Nephron (organoid): ENCODE measurements at regions not wholly inside any gene's neighbourhood (a gene's known extent, or its start where the extent isn't known, plus 50 kb on each side); places are given as distances from the start of the nearest gene placed in this dataset.

Experiments used
- H3K27ac Mint-ChIP-seq, 3 experiments: 2 replicates each; pipeline ENCODE4 v1.8.0; 2020; ENCODE audit warnings: mixed read lengths in 3 of 3, mild to moderate bottlenecking in 2 of 3, moderate library complexity in 1 of 3
- H3K27me3 Mint-ChIP-seq: 2 replicates; pipeline ENCODE4 v1.8.0; 2021; ENCODE audit warnings: low read depth, mild to moderate bottlenecking, moderate library complexity, mixed read lengths
- H3K36me3 Mint-ChIP-seq: 2 replicates; pipeline ENCODE4 v1.8.0; 2020; ENCODE audit warnings: low read depth, mixed read lengths
- H3K4me1 Mint-ChIP-seq: 2 replicates; pipeline ENCODE4 v1.8.0; 2020; ENCODE audit warnings: mixed read lengths
- H3K4me3 Mint-ChIP-seq, 3 experiments: 2 replicates each; pipeline ENCODE4 v1.8.0; 2020; ENCODE audit warnings: mild to moderate bottlenecking in 3 of 3, mixed read lengths in 3 of 3, moderate library complexity in 2 of 3
- H3K9me3 Mint-ChIP-seq: 2 replicates; pipeline ENCODE4 v1.8.0; 2020; ENCODE audit warnings: mixed read lengths
- CTCF ChIP-seq, 3 experiments: fragments of 200-600 bp; sonication (generic); IDR thresholded peaks; one replicate each; pipeline ENCODE4 v1.5.0; 2021; ENCODE audit warnings: antibody characterized with exemption in 3 of 3; ENCODE audit not compliant: unreplicated experiment in 3 of 3

- Mint-ChIP-seq H3K36me3 (no peaks in the 10 kb centered on the region), H3K27ac (no peak overlapping the region), H3K9me3 (no peaks in the 10 kb centered on the region), H3K4me1 (no peaks in the 10 kb centered on the region), H3K27me3 (peaks cover 3% of the 10 kb centered on the region), H3K4me3 (no peak overlapping the region)
- no peak for TF ChIP-seq CTCF (IDR thresholded peaks at IDR 0.05; ENCODE audit: unreplicated experiment in 3 of 3)
Observed at GRCh38 chr5:166165596-166165995, 2125.8 kb upstream of the WWC1 start.

- peaks cover 3% of the 10 kb centered on the region for H3K27me3 Mint-ChIP-seq
- H3K36me3 Mint-ChIP-seq: no peaks in the 10 kb centered on the region
- H3K4me1 Mint-ChIP-seq: no peaks in the 10 kb centered on the region
- no peaks in the 10 kb centered on the region for H3K9me3 Mint-ChIP-seq
- no peak overlapping the region for H3K27ac Mint-ChIP-seq
- no peak overlapping the region for H3K4me3 Mint-ChIP-seq
- no peak for TF ChIP-seq CTCF (IDR thresholded peaks at IDR 0.05; ENCODE audit: unreplicated experiment in 3 of 3)
Observed at GRCh38 chr5:166166071-166166470, 2125.4 kb upstream of the WWC1 start.

GRCh38 chr5:166172597-166172996 lies 2118.8 kb upstream of the WWC1 start:
- TF ChIP-seq CTCF (IDR thresholded peaks at IDR 0.05; ENCODE audit: unreplicated experiment in 3 of 3): no peak
- Mint-ChIP-seq H3K4me3 (no peak overlapping the region), H3K27me3 (no peaks in the 10 kb centered on the region), H3K27ac (no peak overlapping the region), H3K36me3 (no peaks in the 10 kb centered on the region), H3K9me3 (no peaks in the 10 kb centered on the region), H3K4me1 (no peaks in the 10 kb centered on the region)

- Mint-ChIP-seq H3K27ac (no peak overlapping the region), H3K9me3 (no peaks in the 10 kb centered on the region), H3K36me3 (no peaks in the 10 kb centered on the region), H3K4me1 (peaks cover 4% of the 10 kb centered on the region), H3K27me3 (no peaks in the 10 kb centered on the region), H3K4me3 (no peak overlapping the region)
- no peak for TF ChIP-seq CTCF (IDR thresholded peaks at IDR 0.05; ENCODE audit: unreplicated experiment in 3 of 3)
Observed at GRCh38 chr5:166178411-166179080, 2112.9 kb upstream of the WWC1 start.

GRCh38 chr5:166185185-166185584 lies 2106.3 kb upstream of the WWC1 start:
- no peaks in the 10 kb centered on the region for H3K4me1 Mint-ChIP-seq
- H3K27ac Mint-ChIP-seq: no peak overlapping the region
- H3K27me3 Mint-ChIP-seq: no peaks in the 10 kb centered on the region

More at GRCh38 chr5:166185185-166185584, 2106.3 kb upstream of the WWC1 start:
- no peaks in the 10 kb centered on the region for H3K36me3 Mint-ChIP-seq
- no peak for TF ChIP-seq CTCF (IDR thresholded peaks at IDR 0.05; ENCODE audit: unreplicated experiment in 3 of 3)
- H3K4me3 Mint-ChIP-seq: no peak overlapping the region
- H3K9me3 Mint-ChIP-seq: no peaks in the 10 kb centered on the region
